HG03520 (cell line): ENCODE measurements at regions not wholly inside any gene's neighbourhood (a gene's known extent, or its start where the extent isn't known, plus 50 kb on each side); places are given as distances from the start of the nearest gene placed in this dataset.
A peak's percentile ranks its signal among the peaks of the same experiment; 100 is the strongest.

Experiments
- ATAC-seq: cut with Tn5 transposase; IDR thresholded peaks from one replicate; pipeline ENCODE4 v1.9.1; 2021; ENCODE audit warnings: mild to moderate bottlenecking, moderate library complexity; ENCODE audit not compliant: unreplicated experiment

GRCh38 chr1:187871177-187871845 lies 1042.6 kb downstream of the PLA2G4A start:
- no peak for ATAC-seq

GRCh38 chr1:187872550-187872949 lies 1043.8 kb downstream of the PLA2G4A start:
- ATAC-seq, result no peak

- ATAC-seq, result no peak
Observed at GRCh38 chr1:187873126-187873525, 1044.4 kb downstream of the PLA2G4A start.

GRCh38 chr1:187876775-187877174 lies 1048.0 kb downstream of the PLA2G4A start:
- ATAC-seq, result no peak

GRCh38 chr1:187877220-187877619 lies 1048.5 kb downstream of the PLA2G4A start:
- no peak for ATAC-seq

- ATAC-seq, result no peak
Observed at GRCh38 chr1:187878883-187879282, 1050.1 kb downstream of the PLA2G4A start.

- no peak for ATAC-seq
Observed at GRCh38 chr1:187883356-187883755, 1054.6 kb downstream of the PLA2G4A start.

- no peak for ATAC-seq
Observed at GRCh38 chr1:187891993-187892682, 1063.4 kb downstream of the PLA2G4A start.

- no peak for ATAC-seq
Observed at GRCh38 chr1:187892683-187893039, 1063.9 kb downstream of the PLA2G4A start.

- ATAC-seq, result no peak
Observed at GRCh38 chr1:187893471-187893870, 1064.7 kb downstream of the PLA2G4A start.

- ATAC-seq, result no peak
Observed at GRCh38 chr1:187894349-187894748, 1065.6 kb downstream of the PLA2G4A start.

GRCh38 chr1:187903223-187903622 lies 1074.5 kb downstream of the PLA2G4A start:
- ATAC-seq, result no peak

- no peak for ATAC-seq
Observed at GRCh38 chr1:187909382-187909781, 1080.6 kb downstream of the PLA2G4A start.

GRCh38 chr1:187911820-187912219 lies 1083.1 kb downstream of the PLA2G4A start:
- no peak for ATAC-seq

GRCh38 chr1:187920976-187921375 lies 1092.2 kb downstream of the PLA2G4A start:
- no peak for ATAC-seq

- no peak for ATAC-seq
Observed at GRCh38 chr1:187921426-187921825, 1092.7 kb downstream of the PLA2G4A start.

GRCh38 chr1:187922255-187922654 lies 1093.5 kb downstream of the PLA2G4A start:
- ATAC-seq, result no peak

GRCh38 chr1:187924252-187924651 lies 1095.5 kb downstream of the PLA2G4A start:
- ATAC-seq, result no peak

- peak; percentile 50 for ATAC-seq
Observed at GRCh38 chr1:187928288-187928687, 1099.5 kb downstream of the PLA2G4A start.

- ATAC-seq, result no peak
Observed at GRCh38 chr1:187928696-187929095, 1099.9 kb downstream of the PLA2G4A start.

- no peak for ATAC-seq
Observed at GRCh38 chr1:187931776-187932175, 1103.0 kb downstream of the PLA2G4A start.

GRCh38 chr1:187933562-187934419 lies 1105.0 kb downstream of the PLA2G4A start:
- no peak for ATAC-seq
